MM.1S (cell line): ENCODE measurements at regions not wholly inside any gene's neighbourhood (a gene's known extent, or its start where the extent isn't known, plus 50 kb on each side); places are given as distances from the start of the nearest gene placed in this dataset.

ENCODE experiments used
- DNase-seq: peaks from one replicate; pipeline ENCODE4 v3.0.0-alpha.2; 2015
- H2AFZ ChIP-seq: fragments of 300-600 bp; sonication (generic); 2 replicates; pipeline ENCODE4 v1.6.0; 2016; ENCODE audit warnings: antibody characterized with exemption, low read length
- H3F3A ChIP-seq: fragments of 300-600 bp; sonication (generic); 2 replicates; pipeline ENCODE4 v1.6.1; 2016; ENCODE audit warnings: mild to moderate bottlenecking, antibody characterized with exemption, low read length, moderate library complexity, mixed read lengths; ENCODE audit not compliant: insufficient read depth
- H3K27ac ChIP-seq: fragments of 300-600 bp; sonication (generic); 2 replicates; pipeline ENCODE4 v1.5.1; 2016; ENCODE audit warnings: mild to moderate bottlenecking, low read length
- H3K27me3 ChIP-seq: fragments of 300-600 bp; sonication (generic); replicated peaks from 2 replicates; pipeline ENCODE4 v1.6.0; 2016; ENCODE audit warnings: low read length; ENCODE audit not compliant: insufficient read depth
- H3K36me3 ChIP-seq: fragments of 300-600 bp; sonication (generic); replicated peaks from 2 replicates; pipeline ENCODE4 v1.6.1; 2016; ENCODE audit warnings: mild to moderate bottlenecking, low read length, mixed read lengths; ENCODE audit not compliant: insufficient read depth
- H3K4me1 ChIP-seq: fragments of 300-600 bp; sonication (generic); 2 replicates; pipeline ENCODE4 v1.6.1; 2016; ENCODE audit warnings: low read length, mixed read lengths
- H3K4me2 ChIP-seq: fragments of 300-600 bp; sonication (generic); 2 replicates; pipeline ENCODE4 v1.6.0; 2016; ENCODE audit warnings: low read depth, low read length
- H3K4me3 ChIP-seq: fragments of 300-600 bp; sonication (generic); 2 replicates; pipeline ENCODE4 v1.5.1; 2016; ENCODE audit warnings: low read length, mixed read lengths
- H3K79me2 ChIP-seq: fragments of 300-600 bp; sonication (generic); 2 replicates; pipeline ENCODE4 v1.6.1; 2016; ENCODE audit warnings: mixed run types, low read length, mixed read lengths
- H3K9ac ChIP-seq: fragments of 300-600 bp; sonication (generic); 2 replicates; pipeline ENCODE4 v1.6.1; 2016; ENCODE audit warnings: low read length, mixed read lengths
- H3K9me2 ChIP-seq: fragments of 300-600 bp; sonication (generic); replicated peaks from 2 replicates; pipeline ENCODE4 v1.6.1; 2016; ENCODE audit warnings: mild to moderate bottlenecking, low read length, mixed read lengths; ENCODE audit not compliant: insufficient read depth
- H3K9me3 ChIP-seq: fragments of 300-600 bp; sonication (generic); replicated peaks from 2 replicates; pipeline ENCODE4 v1.6.1; 2016; ENCODE audit warnings: mild to moderate bottlenecking, low read length, mixed read lengths; ENCODE audit not compliant: insufficient read depth
- H4K20me1 ChIP-seq: fragments of 300-600 bp; sonication (generic); 2 replicates; pipeline ENCODE4 v1.6.1; 2016; ENCODE audit warnings: mild to moderate bottlenecking, low read length, moderate library complexity, mixed read lengths; ENCODE audit not compliant: insufficient read depth
- CTCF ChIP-seq: fragments of 300-600 bp; sonication (generic); IDR thresholded peaks from 2 replicates; pipeline ENCODE4 v1.5.1; 2016; ENCODE audit warnings: antibody characterized with exemption, low read length, mixed read lengths
- EZH2 ChIP-seq: fragments of 300-600 bp; sonication (generic); optimal IDR thresholded peaks from 2 replicates; pipeline ENCODE3; 2017; ENCODE audit warnings: low read depth, mild to moderate bottlenecking, antibody characterized with exemption, low read length, mixed read lengths
- EZH2phosphoT487 ChIP-seq: fragments of 300-600 bp; sonication (generic); IDR thresholded peaks from 2 replicates; pipeline ENCODE4 v1.6.1; 2018; ENCODE audit warnings: antibody characterized with exemption, low read length

GRCh38 chr3:194084284-194084683 lies 51.7 kb upstream of the HES1 start:
- H3K9ac ChIP-seq, result peak overlapping the region; percentile 73
- no peaks in the 10 kb centered on the region for H3K27me3 ChIP-seq
- peak overlapping the region; percentile 96 for H3K27ac ChIP-seq
- peaks cover 33% of the 10 kb centered on the region for H3F3A ChIP-seq
- TF ChIP-seq EZH2 (no peak), CTCF (no peak), EZH2phosphoT487 (no peak)
- peak; percentile 99 for DNase-seq
- H3K9me3 ChIP-seq, result no peaks in the 10 kb centered on the region
- no peaks in the 10 kb centered on the region for H3K9me2 ChIP-seq
- peak overlapping the region; percentile 63 for H3K4me2 ChIP-seq
- no peaks in the 10 kb centered on the region for H3K36me3 ChIP-seq
- peak overlapping the region; percentile 38 for H3K4me3 ChIP-seq
- H2AFZ ChIP-seq, result no peak overlapping the region
- H3K79me2 ChIP-seq, result no peaks in the 10 kb centered on the region
- peaks cover 53% of the 10 kb centered on the region for H3K4me1 ChIP-seq
- H4K20me1 ChIP-seq, result no peaks in the 10 kb centered on the region
